ENCODE measurements at regions not wholly inside any gene's neighbourhood (a gene's known extent, or its start where the extent isn't known, plus 50 kb on each side); places are given as distances from the start of the nearest gene placed in this dataset.
A peak's percentile ranks its signal among the peaks of the same experiment; 100 is the strongest.
"Not testable (repeated sequence)": the region's sequence is repeated elsewhere in the genome, so short reads cannot be mapped to it uniquely, and the experiment has no call there.

DNA sequence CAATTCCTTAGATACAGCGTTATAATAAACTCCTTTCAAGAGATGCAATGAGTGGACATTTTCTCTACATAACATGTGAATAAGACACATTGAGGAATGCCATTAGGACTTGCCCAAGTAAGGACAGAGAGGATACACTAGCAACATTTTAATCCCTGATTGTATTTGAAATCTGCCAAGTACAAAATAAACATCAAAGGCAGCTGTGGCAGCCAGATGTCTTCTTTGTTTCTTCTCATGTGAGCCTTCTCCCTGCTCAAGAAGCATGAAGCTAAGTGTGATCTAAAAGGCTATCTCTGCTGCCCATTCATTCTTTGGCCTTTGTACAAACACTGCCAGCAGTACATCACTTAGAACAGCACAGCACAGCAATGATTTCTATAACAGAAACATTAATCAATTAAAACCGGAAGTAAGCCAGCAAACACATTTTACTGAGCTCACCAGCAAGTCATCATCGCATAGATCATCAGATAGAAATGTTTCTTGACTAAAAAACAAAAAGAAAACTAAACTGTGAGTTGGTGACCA, 364.0 kb downstream of the CNTN6 start:
- no peak overlapping the region for H3K27ac ChIP-seq
- TF ChIP-seq, protein P1, sequence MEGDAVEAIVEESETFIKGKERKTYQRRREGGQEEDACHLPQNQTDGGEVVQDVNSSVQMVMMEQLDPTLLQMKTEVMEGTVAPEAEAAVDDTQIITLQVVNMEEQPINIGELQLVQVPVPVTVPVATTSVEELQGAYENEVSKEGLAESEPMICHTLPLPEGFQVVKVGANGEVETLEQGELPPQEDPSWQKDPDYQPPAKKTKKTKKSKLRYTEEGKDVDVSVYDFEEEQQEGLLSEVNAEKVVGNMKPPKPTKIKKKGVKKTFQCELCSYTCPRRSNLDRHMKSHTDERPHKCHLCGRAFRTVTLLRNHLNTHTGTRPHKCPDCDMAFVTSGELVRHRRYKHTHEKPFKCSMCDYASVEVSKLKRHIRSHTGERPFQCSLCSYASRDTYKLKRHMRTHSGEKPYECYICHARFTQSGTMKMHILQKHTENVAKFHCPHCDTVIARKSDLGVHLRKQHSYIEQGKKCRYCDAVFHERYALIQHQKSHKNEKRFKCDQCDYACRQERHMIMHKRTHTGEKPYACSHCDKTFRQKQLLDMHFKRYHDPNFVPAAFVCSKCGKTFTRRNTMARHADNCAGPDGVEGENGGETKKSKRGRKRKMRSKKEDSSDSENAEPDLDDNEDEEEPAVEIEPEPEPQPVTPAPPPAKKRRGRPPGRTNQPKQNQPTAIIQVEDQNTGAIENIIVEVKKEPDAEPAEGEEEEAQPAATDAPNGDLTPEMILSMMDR (conservative IDR thresholded peaks at IDR 0.05): no peak

DNA sequence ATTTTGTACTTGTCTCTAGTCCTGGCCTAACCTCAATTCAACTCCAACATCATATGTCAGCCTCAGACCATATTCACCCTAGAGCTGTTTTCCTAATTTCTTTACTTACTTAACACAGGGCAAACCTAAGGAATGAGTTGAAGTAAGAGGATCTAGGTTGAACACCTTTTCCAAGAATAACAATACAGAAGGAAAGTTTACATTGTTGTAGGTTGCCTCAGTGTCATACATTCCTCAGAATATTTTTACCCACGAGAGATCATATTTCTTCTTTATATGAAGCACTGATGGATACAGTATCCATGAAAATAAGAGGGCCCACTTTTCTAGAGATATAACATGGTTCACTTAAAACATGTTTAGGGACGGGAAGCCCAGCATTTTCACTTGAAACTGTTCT, 369.5 kb downstream of the CNTN6 start:
- H3K27ac ChIP-seq: no peak overlapping the region
- TF ChIP-seq, protein P1 (conservative IDR thresholded peaks at IDR 0.05): no peak

DNA sequence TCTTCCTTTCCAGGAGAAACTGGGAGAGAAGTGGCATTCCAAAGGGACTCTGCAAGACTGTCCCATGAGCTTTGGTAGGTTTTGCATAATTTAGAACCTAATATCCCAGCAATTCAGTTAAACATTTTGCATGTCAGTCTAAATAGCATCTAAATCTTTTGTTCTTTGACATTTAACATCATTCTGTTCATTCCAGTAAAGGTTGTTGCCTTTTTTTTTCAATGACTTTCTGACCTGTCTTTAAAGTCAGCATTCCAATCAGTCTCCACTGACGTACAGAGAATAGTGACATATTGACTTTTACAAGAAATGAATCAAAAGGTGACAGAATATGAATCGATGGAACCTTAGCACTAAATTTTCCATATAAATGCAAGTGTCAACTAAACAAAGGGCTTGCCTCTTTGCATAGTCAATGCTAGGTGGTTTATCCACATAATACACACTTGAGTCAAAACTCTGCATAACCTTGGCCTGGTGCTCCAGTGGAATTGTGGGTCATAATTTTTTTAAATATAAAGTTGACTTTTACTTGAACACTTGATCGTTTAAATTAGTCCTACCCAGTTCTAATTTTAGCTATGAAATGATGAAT, 370.1 kb downstream of the CNTN6 start:
- TF ChIP-seq, protein P1 (conservative IDR thresholded peaks at IDR 0.05): no peak
- H3K27ac ChIP-seq: no peak overlapping the region

DNA sequence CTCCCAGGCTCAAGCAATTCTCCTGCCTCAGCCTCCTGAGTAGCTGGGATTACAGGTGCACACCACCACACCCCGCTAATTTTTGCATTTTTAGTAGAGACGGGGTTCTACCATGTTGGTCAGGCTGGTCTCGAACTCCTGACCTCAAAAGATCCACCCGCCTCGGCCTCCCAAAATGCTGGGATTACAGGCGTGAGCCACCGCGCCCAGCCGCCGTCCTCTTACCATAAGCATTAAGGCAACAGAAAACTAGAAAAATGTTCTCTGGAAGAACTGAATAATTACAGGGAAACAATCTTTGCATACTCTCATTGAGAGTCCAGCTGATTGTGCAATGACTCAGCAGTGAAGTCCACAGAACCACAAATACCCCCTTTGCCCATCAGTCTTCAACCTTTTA, 372.3 kb downstream of the CNTN6 start:
- H3K27ac ChIP-seq: not testable (repeated sequence)

DNA sequence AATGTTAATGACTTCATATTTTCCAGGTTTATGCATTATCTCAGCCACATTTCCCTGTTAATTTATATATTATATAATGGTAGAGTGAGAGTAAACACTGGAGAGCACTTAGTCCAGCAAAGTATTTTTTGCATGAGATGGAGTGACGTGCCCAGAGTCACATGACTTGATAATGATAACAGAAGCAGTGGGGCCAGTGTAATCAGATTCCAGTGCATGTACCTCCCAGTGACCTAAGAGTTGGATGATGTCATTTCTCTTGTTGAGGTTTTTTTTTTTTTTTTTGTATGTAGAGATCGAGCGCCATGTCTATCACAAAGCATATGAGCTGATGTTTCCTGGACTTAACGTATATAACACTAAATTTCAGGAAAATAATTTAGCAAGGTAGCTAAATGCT, 375.3 kb downstream of the CNTN6 start:
- peak overlapping the region; percentile 40; the same call in 1 of the 2 replicates for H3K27ac ChIP-seq
- TF ChIP-seq, protein P1 (conservative IDR thresholded peaks at IDR 0.05): no peak

DNA sequence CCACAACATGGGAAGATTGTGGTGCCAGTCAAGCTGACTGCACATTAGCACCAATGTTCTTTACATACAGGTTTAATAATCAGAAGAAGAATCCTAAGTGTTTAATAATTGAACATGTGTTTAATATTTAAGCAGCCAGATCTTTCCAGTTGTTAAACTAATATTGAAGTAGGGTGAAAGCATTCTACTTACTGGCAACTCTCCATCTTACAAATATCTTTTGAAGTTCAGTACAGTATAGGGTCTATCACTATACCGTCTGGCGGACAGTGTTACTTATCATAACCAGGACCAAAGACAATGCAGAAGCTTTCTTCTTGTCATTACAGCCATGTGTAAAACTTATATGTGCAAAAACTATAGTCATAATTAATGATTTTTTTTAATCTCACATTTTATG, 376.4 kb downstream of the CNTN6 start:
- H3K27ac ChIP-seq: peak overlapping the region; percentile 40
- TF ChIP-seq, protein P1 (conservative IDR thresholded peaks at IDR 0.05): no peak

DNA sequence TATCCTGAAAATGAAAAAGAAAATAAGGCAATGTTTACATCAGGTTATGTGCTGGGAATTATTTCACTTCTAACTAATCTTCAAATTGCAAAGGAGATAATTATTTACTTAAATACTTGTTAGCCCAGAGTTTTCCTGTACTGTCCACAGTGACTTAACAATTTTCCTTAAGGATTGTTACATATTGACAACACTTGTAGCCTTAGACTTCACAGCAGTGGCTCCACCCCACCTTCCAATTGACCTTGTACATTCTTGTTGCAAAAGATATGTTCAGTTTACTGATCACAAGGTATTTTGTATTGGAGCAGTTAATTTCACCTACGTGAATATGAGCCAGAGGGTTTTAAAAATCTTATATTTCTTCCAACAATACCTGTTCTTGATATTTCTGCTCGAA, 376.9 kb downstream of the CNTN6 start:
- H3K27ac ChIP-seq: peak overlapping the region; percentile 40
- TF ChIP-seq, protein P1 (conservative IDR thresholded peaks at IDR 0.05): no peak

DNA sequence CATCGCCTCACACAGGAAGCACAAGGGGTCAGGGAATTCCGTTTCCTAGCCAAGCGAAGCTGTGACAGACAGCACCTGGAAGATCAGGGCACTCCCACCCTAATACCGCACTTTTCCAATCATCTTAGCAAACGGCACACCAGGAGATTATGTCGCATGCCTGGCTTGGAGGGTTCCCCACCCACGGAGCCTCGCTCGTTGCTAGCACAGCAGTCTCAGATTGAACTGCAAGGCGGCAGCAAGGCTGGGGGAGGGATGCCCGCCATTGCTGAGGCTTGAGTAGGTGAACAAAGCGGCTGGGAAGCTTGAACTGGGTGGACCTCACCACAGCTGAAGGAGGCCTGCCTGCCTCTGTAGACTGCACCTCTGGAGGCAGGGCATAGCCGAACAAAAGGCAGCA, 384.8 kb downstream of the CNTN6 start:
- H3K27ac ChIP-seq: no peak overlapping the region
- TF ChIP-seq, protein P1 (conservative IDR thresholded peaks at IDR 0.05): no peak

Measured in VCaP (cell line).